H9 (cell line): ENCODE measurements at regions not wholly inside any gene's neighbourhood (a gene's known extent, or its start where the extent isn't known, plus 50 kb on each side); places are given as distances from the start of the nearest gene placed in this dataset.

ENCODE experiments used
- DNase-seq: peaks from one replicate; pipeline ENCODE4 v3.0.0-alpha.2; 2017
- H2AFZ ChIP-seq: one replicate; pipeline ENCODE4 v1.6.1; 2013; ENCODE audit warnings: mild to moderate bottlenecking, low read length, control low read depth, moderate library complexity
- H2AK5ac ChIP-seq: 2 replicates; pipeline ENCODE4 v1.6.1; 2013; ENCODE audit warnings: low read length, control low read depth, mixed read lengths; ENCODE audit not compliant: insufficient read length
- H2BK120ac ChIP-seq: one replicate; pipeline ENCODE4 v1.6.1; 2013; ENCODE audit warnings: low read depth, mild to moderate bottlenecking, low read length, control low read depth, inconsistent platforms; ENCODE audit not compliant: poor library complexity, severe bottlenecking
- H2BK12ac ChIP-seq: 2 replicates; pipeline ENCODE4 v1.6.1; 2013; ENCODE audit warnings: low read length, control low read depth, mixed read lengths, low read depth; ENCODE audit not compliant: insufficient read length
- H2BK15ac ChIP-seq: 2 replicates; pipeline ENCODE4 v1.6.1; 2013; ENCODE audit warnings: low read depth, low read length, control low read depth
- H2BK20ac ChIP-seq: one replicate; pipeline ENCODE4 v1.6.1; 2013; ENCODE audit warnings: low read depth, mild to moderate bottlenecking, low read length, control low read depth, inconsistent platforms; ENCODE audit not compliant: poor library complexity, severe bottlenecking
- H2BK5ac ChIP-seq: 2 replicates; pipeline ENCODE4 v1.6.1; 2013; ENCODE audit warnings: low read length, control low read depth, mixed read lengths; ENCODE audit not compliant: insufficient read length
- H3K14ac ChIP-seq: 2 replicates; pipeline ENCODE4 v1.6.1; 2013; ENCODE audit warnings: low read length, control low read depth; ENCODE audit not compliant: insufficient read depth
- H3K18ac ChIP-seq: 2 replicates; pipeline ENCODE4 v1.6.1; 2013; ENCODE audit warnings: low read depth, mild to moderate bottlenecking, mixed read lengths, low read length, control low read depth; ENCODE audit not compliant: insufficient read length
- H3K23ac ChIP-seq: 2 replicates; pipeline ENCODE4 v1.6.1; 2013; ENCODE audit warnings: low read length, control low read depth, mixed read lengths, low read depth; ENCODE audit not compliant: insufficient read length
- H3K23me2 ChIP-seq: 2 replicates; pipeline ENCODE4 v1.6.1; 2013; ENCODE audit warnings: low read depth, mild to moderate bottlenecking, mixed read lengths, low read length, control low read depth; ENCODE audit not compliant: insufficient read length, poor library complexity, severe bottlenecking
- H3K27ac ChIP-seq: 2 replicates; pipeline ENCODE4 v1.5.1; 2013; ENCODE audit warnings: low read length, control low read depth, mixed read lengths, low read depth; ENCODE audit not compliant: insufficient read length
- H3K27me3 ChIP-seq: 2 replicates; pipeline ENCODE4 v1.6.1; 2013; ENCODE audit warnings: low read length, control low read depth, inconsistent platforms; ENCODE audit not compliant: insufficient read depth
- H3K4ac ChIP-seq: 2 replicates; pipeline ENCODE4 v1.6.1; 2013; ENCODE audit warnings: low read depth, mild to moderate bottlenecking, control low read depth, inconsistent platforms, low read length, moderate library complexity
- H3K4me1 ChIP-seq: 2 replicates; pipeline ENCODE4 v1.6.1; 2013; ENCODE audit warnings: low read length, control low read depth, inconsistent platforms; ENCODE audit not compliant: insufficient read depth
- H3K4me2 ChIP-seq: 2 replicates; pipeline ENCODE4 v1.6.1; 2013; ENCODE audit warnings: low read length, control low read depth, mixed read lengths; ENCODE audit not compliant: insufficient read length, insufficient read depth
- H3K56ac ChIP-seq: 2 replicates; pipeline ENCODE4 v1.6.1; 2013; ENCODE audit warnings: low read depth, mild to moderate bottlenecking, mixed read lengths, low read length, control low read depth; ENCODE audit not compliant: insufficient read length
- H3K79me1 ChIP-seq: 2 replicates; pipeline ENCODE4 v1.6.1; 2013; ENCODE audit warnings: low read depth, mild to moderate bottlenecking, moderate library complexity, low read length, control low read depth, inconsistent platforms; ENCODE audit not compliant: insufficient read depth, poor library complexity, severe bottlenecking
- H3K79me2 ChIP-seq: 2 replicates; pipeline ENCODE4 v1.6.1; 2013; ENCODE audit warnings: low read length, control low read depth, inconsistent platforms; ENCODE audit not compliant: insufficient read depth
- H3K9ac ChIP-seq: 2 replicates; pipeline ENCODE4 v1.6.1; 2013; ENCODE audit warnings: low read length, control low read depth, mixed read lengths; ENCODE audit not compliant: insufficient read length; ENCODE audit errors: extremely low read depth
- H3K9me3 ChIP-seq: one replicate; pipeline ENCODE4 v1.6.1; 2013; ENCODE audit warnings: low read depth, low read length, inconsistent platforms; ENCODE audit not compliant: control insufficient read depth
- H3T11ph ChIP-seq: one replicate; pipeline ENCODE4 v1.6.1; 2013; ENCODE audit warnings: mild to moderate bottlenecking, low read length, control low read depth, inconsistent platforms
- H4K20me1 ChIP-seq: one replicate; pipeline ENCODE4 v1.6.1; 2013; ENCODE audit not compliant: control insufficient read depth, insufficient read length, insufficient read depth
- H4K5ac ChIP-seq: 2 replicates; pipeline ENCODE4 v1.6.1; 2013; ENCODE audit warnings: low read depth, mild to moderate bottlenecking, mixed read lengths, low read length, control low read depth; ENCODE audit not compliant: insufficient read length
- H4K8ac ChIP-seq: replicated peaks from 2 replicates; pipeline ENCODE4 v1.6.1; 2013; ENCODE audit warnings: low read length, control low read depth, mixed read lengths, low read depth; ENCODE audit not compliant: insufficient read length
- H4K91ac ChIP-seq: 2 replicates; pipeline ENCODE4 v1.6.1; 2013; ENCODE audit warnings: low read depth, mild to moderate bottlenecking, moderate library complexity, mixed read lengths, low read length, control low read depth; ENCODE audit not compliant: insufficient read length
- H3K27ac Mint-ChIP-seq, 3 experiments: 2 replicates in 2 of 3; 3 replicates in 1 of 3; pipeline ENCODE4 v1.8.0; 2020 to 2021; ENCODE audit warnings: mixed read lengths in 3 of 3, mild to moderate bottlenecking in 1 of 3, moderate library complexity in 1 of 3
- H3K27me3 Mint-ChIP-seq: 2 replicates; pipeline ENCODE4 v1.8.0; 2021; ENCODE audit warnings: low read depth, mild to moderate bottlenecking, moderate library complexity, mixed read lengths
- H3K36me3 Mint-ChIP-seq, 3 experiments: 2 replicates in 2 of 3; 3 replicates in 1 of 3; pipeline ENCODE4 v1.8.0; 2020 to 2021; ENCODE audit warnings: low read depth in 3 of 3, mixed read lengths in 3 of 3; ENCODE audit not compliant: insufficient read depth in 1 of 3
- H3K4me1 Mint-ChIP-seq, 2 experiments: 2 replicates each; pipeline ENCODE4 v1.8.0; 2020; ENCODE audit warnings: mixed read lengths in 2 of 2
- H3K4me3 Mint-ChIP-seq, 2 experiments: 2 replicates in 1 of 2; 3 replicates in 1 of 2; pipeline ENCODE4 v1.8.0; 2020 to 2021; ENCODE audit warnings: mild to moderate bottlenecking in 2 of 2, mixed read lengths in 2 of 2, moderate library complexity in 1 of 2
- H3K9me3 Mint-ChIP-seq, 2 experiments: 2 replicates in 1 of 2; 3 replicates in 1 of 2; pipeline ENCODE4 v1.8.0; 2020; ENCODE audit warnings: mild to moderate bottlenecking in 2 of 2, mixed read lengths in 2 of 2, moderate library complexity in 1 of 2
- CTCF ChIP-seq: fragments of 200-600 bp; sonication (generic); conservative IDR thresholded peaks from 3 replicates; pipeline ENCODE4 v1.8.0; 2021; ENCODE audit warnings: antibody characterized with exemption, mild to moderate bottlenecking
- WGBS: extraction: QIAGEN DNeasy Blood & Tissue Kit; methylation state at CpG from one replicate; pipeline ENCODE4 v1.1.7; 2013; ENCODE audit warnings: missing lambda C conversion rate, low lambda C conversion rate, mixed read lengths; ENCODE audit not compliant: insufficient read length; ENCODE audit errors: extremely low coverage; 5-methylcytosine and 5-hydroxymethylcytosine counted together

GRCh38 chr12:89210277-89210676, 142.0 kb downstream of the DUSP6 start:
- no peaks in the 10 kb centered on the region for H3K9me3 Mint-ChIP-seq
- H2BK15ac ChIP-seq = no peak overlapping the region
- no peak overlapping the region for H2AK5ac ChIP-seq
- H3K9ac ChIP-seq = no peak overlapping the region
- H2BK120ac ChIP-seq = no peak overlapping the region
- H3K4me3 Mint-ChIP-seq = no peak overlapping the region
- no peak overlapping the region for H3K56ac ChIP-seq
- H4K20me1 ChIP-seq = no peaks in the 10 kb centered on the region
- H4K5ac ChIP-seq = no peak overlapping the region
- no CpG with 5 or more reads among the region's 2 CpGs for WGBS
- no peaks in the 10 kb centered on the region for H3K4me1 ChIP-seq
- no peak overlapping the region for H2BK12ac ChIP-seq
- no peak overlapping the region for H3K18ac ChIP-seq
- peaks cover 16 to 18% of the 10 kb centered on the region in 2 experiments for H3K4me1 Mint-ChIP-seq
- no peak overlapping the region for H3K27ac ChIP-seq
- no peak overlapping the region for H3K27ac Mint-ChIP-seq
- no peak overlapping the region for H2AFZ ChIP-seq
- no peak overlapping the region for H3K4me2 ChIP-seq
- H3T11ph ChIP-seq = no peak overlapping the region
- no peaks in the 10 kb centered on the region for H3K79me2 ChIP-seq
- no peak for TF ChIP-seq CTCF
- H3K27me3 Mint-ChIP-seq = no peaks in the 10 kb centered on the region
- DNase-seq = no peak
- no peak overlapping the region for H3K4ac ChIP-seq
- H3K9me3 ChIP-seq = no peaks in the 10 kb centered on the region
- H4K8ac ChIP-seq = no peak overlapping the region
- H3K36me3 Mint-ChIP-seq = no peaks in the 10 kb centered on the region
- no peaks in the 10 kb centered on the region for H3K27me3 ChIP-seq
- no peak overlapping the region for H2BK5ac ChIP-seq
- H3K23ac ChIP-seq = no peak overlapping the region
- H2BK20ac ChIP-seq = no peak overlapping the region
- H3K79me1 ChIP-seq = no peaks in the 10 kb centered on the region
- H3K23me2 ChIP-seq = no peaks in the 10 kb centered on the region
- no peak overlapping the region for H4K91ac ChIP-seq
- no peak overlapping the region for H3K14ac ChIP-seq
